ENCODE measurements at regions not wholly inside any gene's neighbourhood (a gene's known extent, or its start where the extent isn't known, plus 50 kb on each side); places are given as distances from the start of the nearest gene placed in this dataset.

- no peak overlapping the region for H4K8ac ChIP-seq (replicated peaks; ENCODE audit: insufficient read length, low read depth, low read length)
- H3K27me3 ChIP-seq (ENCODE audit: insufficient read depth, low read length): no peaks in the 10 kb centered on the region
- no peak overlapping the region for H2BK5ac ChIP-seq (ENCODE audit: insufficient read length, low read length)
- no peak overlapping the region for H3K56ac ChIP-seq (ENCODE audit: insufficient read length, low read depth, low read length)
- Mint-ChIP-seq H3K4me3 (no peak overlapping the region), H3K4me1 (no peaks in the 10 kb centered on the region), H3K27ac (no peak overlapping the region), H3K9me3 (peaks cover 21 to 26% of the 10 kb centered on the region in 2 experiments), H3K36me3 (ENCODE audit: insufficient read depth in 1 of 3, low read depth in 3 of 3) (peaks cover 10 to 26% (median 12%) of the 10 kb centered on the region in 3 experiments), H3K27me3 (ENCODE audit: low read depth) (peaks cover 4% of the 10 kb centered on the region)
- no peak overlapping the region for H4K5ac ChIP-seq (ENCODE audit: insufficient read length, low read depth, low read length)
- no peak overlapping the region for H3K9ac ChIP-seq (ENCODE audit: extremely low read depth, insufficient read length, low read length)
- no peak overlapping the region for H2AFZ ChIP-seq (ENCODE audit: low read length)
- H2BK12ac ChIP-seq (ENCODE audit: insufficient read length, low read depth, low read length): no peak overlapping the region
- DNase-seq: no peak
- H4K91ac ChIP-seq (ENCODE audit: insufficient read length, low read depth, low read length): no peak overlapping the region
- no peak overlapping the region for H3K23ac ChIP-seq (ENCODE audit: insufficient read length, low read depth, low read length)
- no peaks in the 10 kb centered on the region for H3K79me1 ChIP-seq (ENCODE audit: insufficient read depth, low read depth, low read length, poor library complexity, severe bottlenecking)
- WGBS (ENCODE audit: extremely low coverage, insufficient read length, low lambda C conversion rate): no CpG with 5 or more reads among the region's 1 CpG
- no peaks in the 10 kb centered on the region for H4K20me1 ChIP-seq (ENCODE audit: control insufficient read depth, insufficient read depth, insufficient read length)
- no peak overlapping the region for H3T11ph ChIP-seq (ENCODE audit: low read length)
- H3K9me3 ChIP-seq (ENCODE audit: control insufficient read depth, low read depth, low read length): no peaks in the 10 kb centered on the region
- H3K4me1 ChIP-seq (ENCODE audit: insufficient read depth, low read length): no peaks in the 10 kb centered on the region
- no peak overlapping the region for H3K14ac ChIP-seq (ENCODE audit: insufficient read depth, low read length)
- no peak overlapping the region for H2BK20ac ChIP-seq (ENCODE audit: low read depth, low read length, poor library complexity, severe bottlenecking)
- H2BK15ac ChIP-seq (ENCODE audit: low read depth, low read length): no peak overlapping the region
- no peak overlapping the region for H3K4ac ChIP-seq (ENCODE audit: low read depth, low read length)
- H3K4me2 ChIP-seq (ENCODE audit: insufficient read depth, insufficient read length, low read length): no peak overlapping the region
- no peak overlapping the region for H3K18ac ChIP-seq (ENCODE audit: insufficient read length, low read depth, low read length)
- no peak overlapping the region for H3K27ac ChIP-seq (ENCODE audit: insufficient read length, low read depth, low read length)
- H3K79me2 ChIP-seq (ENCODE audit: insufficient read depth, low read length): no peaks in the 10 kb centered on the region
- H2BK120ac ChIP-seq (ENCODE audit: low read depth, low read length, poor library complexity, severe bottlenecking): no peak overlapping the region
- H3K23me2 ChIP-seq (ENCODE audit: insufficient read length, low read depth, low read length, poor library complexity, severe bottlenecking): no peaks in the 10 kb centered on the region
- H2AK5ac ChIP-seq (ENCODE audit: insufficient read length, low read length): no peak overlapping the region
- TF ChIP-seq CTCF (conservative IDR thresholded peaks at IDR 0.05): no peak
Observed at GRCh38 chr6:166806217-166806838, 150.0 kb downstream of the RNASET2 start.

Measured in H9 (cell line).